HFFc6 (cell line): ENCODE measurements at regions not wholly inside any gene's neighbourhood (a gene's known extent, or its start where the extent isn't known, plus 50 kb on each side); places are given as distances from the start of the nearest gene placed in this dataset.

Experiments
- DNase-seq: peaks from one replicate; pipeline ENCODE4 v3.0.0-alpha.2; 2018
- H3K27ac Mint-ChIP-seq: 2 replicates; pipeline ENCODE4 v1.8.0; 2020; ENCODE audit warnings: mild to moderate bottlenecking, mixed read lengths
- H3K27me3 Mint-ChIP-seq: 2 replicates; pipeline ENCODE4 v1.8.0; 2021; ENCODE audit warnings: mild to moderate bottlenecking, moderate library complexity, mixed read lengths; ENCODE audit not compliant: insufficient read depth
- H3K36me3 Mint-ChIP-seq: 2 replicates; pipeline ENCODE4 v1.8.0; 2021; ENCODE audit warnings: low read depth, mixed read lengths
- H3K4me1 Mint-ChIP-seq: 2 replicates; pipeline ENCODE4 v1.8.0; 2020; ENCODE audit warnings: low read depth, mixed read lengths
- H3K4me3 Mint-ChIP-seq: 2 replicates; pipeline ENCODE4 v1.8.0; 2020; ENCODE audit warnings: mild to moderate bottlenecking, moderate library complexity, mixed read lengths
- H3K9me3 Mint-ChIP-seq: 2 replicates; pipeline ENCODE4 v1.8.0; 2020; ENCODE audit warnings: mild to moderate bottlenecking, mixed read lengths
- TF ChIP-seq, protein P1 (sequence below): fragments of 200-600 bp; sonication (generic); IDR thresholded peaks from 2 replicates; pipeline ENCODE4 v1.5.0; 2021; ENCODE audit warnings: antibody characterized with exemption, mild to moderate bottlenecking

DNA sequence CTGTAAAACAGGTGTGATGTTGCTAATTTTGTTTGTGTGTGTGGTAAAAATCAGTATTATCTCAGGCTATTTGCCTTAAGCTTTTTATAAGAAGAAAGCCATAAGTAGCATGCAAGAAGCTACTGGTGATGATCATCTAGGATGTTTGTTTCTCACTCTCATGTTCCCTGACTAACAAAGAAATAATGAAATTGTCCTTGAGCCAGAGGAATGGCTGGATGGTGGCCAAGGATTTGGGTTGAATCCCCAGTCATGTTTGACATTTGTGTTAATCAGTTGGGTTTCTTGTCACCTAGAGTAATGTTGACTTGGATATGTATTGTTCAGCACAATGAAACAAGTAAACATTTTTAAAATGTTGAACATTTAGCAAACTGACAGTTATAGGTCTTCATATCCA, 496.8 kb upstream of the ZEB2 start:
- H3K4me3 Mint-ChIP-seq = no peak overlapping the region
- H3K27me3 Mint-ChIP-seq = no peaks in the 10 kb centered on the region; the same call in 1 of the 2 replicates
- DNase-seq = no peak
- TF ChIP-seq, protein P1, sequence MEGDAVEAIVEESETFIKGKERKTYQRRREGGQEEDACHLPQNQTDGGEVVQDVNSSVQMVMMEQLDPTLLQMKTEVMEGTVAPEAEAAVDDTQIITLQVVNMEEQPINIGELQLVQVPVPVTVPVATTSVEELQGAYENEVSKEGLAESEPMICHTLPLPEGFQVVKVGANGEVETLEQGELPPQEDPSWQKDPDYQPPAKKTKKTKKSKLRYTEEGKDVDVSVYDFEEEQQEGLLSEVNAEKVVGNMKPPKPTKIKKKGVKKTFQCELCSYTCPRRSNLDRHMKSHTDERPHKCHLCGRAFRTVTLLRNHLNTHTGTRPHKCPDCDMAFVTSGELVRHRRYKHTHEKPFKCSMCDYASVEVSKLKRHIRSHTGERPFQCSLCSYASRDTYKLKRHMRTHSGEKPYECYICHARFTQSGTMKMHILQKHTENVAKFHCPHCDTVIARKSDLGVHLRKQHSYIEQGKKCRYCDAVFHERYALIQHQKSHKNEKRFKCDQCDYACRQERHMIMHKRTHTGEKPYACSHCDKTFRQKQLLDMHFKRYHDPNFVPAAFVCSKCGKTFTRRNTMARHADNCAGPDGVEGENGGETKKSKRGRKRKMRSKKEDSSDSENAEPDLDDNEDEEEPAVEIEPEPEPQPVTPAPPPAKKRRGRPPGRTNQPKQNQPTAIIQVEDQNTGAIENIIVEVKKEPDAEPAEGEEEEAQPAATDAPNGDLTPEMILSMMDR = no peak
- H3K36me3 Mint-ChIP-seq = no peaks in the 10 kb centered on the region
- peaks cover 53% of the 10 kb centered on the region for H3K4me1 Mint-ChIP-seq
- no peak overlapping the region for H3K27ac Mint-ChIP-seq
- H3K9me3 Mint-ChIP-seq = peaks cover 3% of the 10 kb centered on the region; the same call in 1 of the 2 replicates

DNA sequence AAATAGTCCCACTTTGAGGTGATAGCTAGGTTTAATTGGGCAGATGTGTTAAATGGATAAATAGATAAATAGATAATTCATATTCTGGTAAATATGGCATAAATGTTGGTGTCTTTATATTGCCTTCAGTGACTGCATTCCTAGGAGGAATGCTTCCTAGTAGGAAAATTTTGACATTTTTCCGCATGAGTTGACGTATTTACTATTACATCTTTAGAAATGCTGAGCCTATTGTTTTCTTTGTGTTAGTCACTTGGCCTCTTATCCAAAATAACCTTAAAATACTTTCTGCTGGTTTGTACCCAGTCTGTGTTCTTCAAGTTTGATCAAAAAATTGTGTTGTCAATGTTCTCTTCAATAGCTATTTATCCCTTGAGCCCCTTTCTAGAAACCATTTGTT, 495.6 kb upstream of the ZEB2 start:
- DNase-seq = no peak
- Mint-ChIP-seq H3K4me1 (peaks cover 44% of the 10 kb centered on the region), H3K27ac (no peak overlapping the region)

DNA sequence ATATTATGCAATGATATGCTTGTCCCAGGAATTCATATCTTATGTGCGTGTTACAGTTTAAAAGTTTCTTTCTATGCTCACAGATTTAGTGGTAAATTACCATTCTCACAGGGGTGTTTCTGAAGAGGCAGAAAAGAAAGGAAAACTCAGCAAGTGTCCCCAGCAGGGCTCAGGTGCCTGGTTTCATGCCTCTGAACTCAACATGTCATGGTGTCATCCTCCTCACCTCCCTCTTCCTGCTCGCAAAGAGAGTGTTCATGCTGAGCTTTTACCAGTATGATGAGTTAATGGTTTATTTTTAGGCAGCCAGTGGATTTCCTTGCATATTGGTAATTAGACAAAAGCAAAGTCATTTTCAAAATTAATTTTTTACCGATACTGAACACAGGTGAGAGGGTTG, 492.9 kb upstream of the ZEB2 start:
- no peak overlapping the region for H3K27ac Mint-ChIP-seq

More for the DNA sequence above, 495.6 kb upstream of the ZEB2 start:
- H3K36me3 Mint-ChIP-seq = no peaks in the 10 kb centered on the region
- H3K9me3 Mint-ChIP-seq = peaks cover 3% of the 10 kb centered on the region; the same call in 1 of the 2 replicates
- TF ChIP-seq, protein P1 = no peak
- no peaks in the 10 kb centered on the region; the same call in 1 of the 2 replicates for H3K27me3 Mint-ChIP-seq
- no peak overlapping the region for H3K4me3 Mint-ChIP-seq

DNA sequence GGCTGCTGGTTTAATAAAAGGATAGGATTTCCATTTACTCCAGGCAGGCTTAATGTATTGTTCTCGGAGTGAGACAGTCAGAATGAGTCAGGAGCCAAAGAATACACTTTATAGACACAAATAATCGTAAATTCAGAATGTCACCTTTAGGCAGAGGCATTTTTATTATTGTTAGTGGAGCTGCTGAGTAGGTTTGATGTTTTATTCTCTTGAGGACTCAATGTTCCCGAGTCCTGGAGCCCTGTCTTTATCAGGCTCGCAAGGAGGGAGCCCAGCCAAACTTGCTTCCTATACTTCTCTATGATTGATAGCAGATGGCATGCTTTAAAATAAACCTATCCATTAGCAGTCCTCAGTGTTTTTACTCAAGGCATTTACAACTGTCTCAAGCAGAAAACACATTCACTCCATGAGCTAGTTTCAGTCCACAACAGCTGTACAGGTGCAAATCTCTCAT, 492.3 kb upstream of the ZEB2 start:
- DNase-seq = peak; percentile 36
- H3K36me3 Mint-ChIP-seq = no peaks in the 10 kb centered on the region
- peak overlapping the region; percentile 39 for H3K4me3 Mint-ChIP-seq
- TF ChIP-seq, protein P1 = no peak
- no peaks in the 10 kb centered on the region for H3K27me3 Mint-ChIP-seq
- H3K9me3 Mint-ChIP-seq = peaks cover 3% of the 10 kb centered on the region; the same call in 1 of the 2 replicates
- peaks cover 38% of the 10 kb centered on the region for H3K4me1 Mint-ChIP-seq
- H3K27ac Mint-ChIP-seq = peak overlapping the region; percentile 49

More for the DNA sequence above, 492.9 kb upstream of the ZEB2 start:
- Mint-ChIP-seq H3K4me3 (no peak overlapping the region; the same call in 1 of the 2 replicates), H3K27me3 (no peaks in the 10 kb centered on the region), H3K36me3 (no peaks in the 10 kb centered on the region), H3K4me1 (peaks cover 38% of the 10 kb centered on the region), H3K9me3 (peaks cover 3% of the 10 kb centered on the region; the same call in 1 of the 2 replicates)
- TF ChIP-seq, protein P1 = no peak
- DNase-seq = no peak

DNA sequence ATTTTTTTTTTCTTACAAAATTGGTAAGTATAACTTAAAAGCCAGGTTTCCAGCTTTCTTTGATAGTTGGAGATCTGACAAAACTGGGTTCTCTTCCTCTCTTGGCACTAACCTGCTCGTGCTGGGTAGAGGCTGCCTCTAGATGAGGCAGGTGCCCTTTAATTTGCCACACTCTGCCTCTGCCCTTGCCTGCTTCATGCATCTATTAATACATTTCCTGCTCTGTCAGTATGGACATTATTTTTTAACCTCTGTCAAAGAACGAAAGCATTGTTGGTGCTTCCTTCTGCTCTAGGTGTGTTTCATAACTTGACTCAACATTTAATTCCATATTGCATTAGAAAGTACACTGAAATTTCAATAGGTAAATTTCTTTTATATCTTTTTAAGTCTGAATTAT, 490.7 kb upstream of the ZEB2 start:
- Mint-ChIP-seq H3K36me3 (no peaks in the 10 kb centered on the region), H3K4me3 (no peak overlapping the region), H3K27ac (no peak overlapping the region), H3K4me1 (peaks cover 43% of the 10 kb centered on the region), H3K9me3 (no peaks in the 10 kb centered on the region), H3K27me3 (no peaks in the 10 kb centered on the region)
- TF ChIP-seq, protein P1 = no peak
- DNase-seq = no peak

DNA sequence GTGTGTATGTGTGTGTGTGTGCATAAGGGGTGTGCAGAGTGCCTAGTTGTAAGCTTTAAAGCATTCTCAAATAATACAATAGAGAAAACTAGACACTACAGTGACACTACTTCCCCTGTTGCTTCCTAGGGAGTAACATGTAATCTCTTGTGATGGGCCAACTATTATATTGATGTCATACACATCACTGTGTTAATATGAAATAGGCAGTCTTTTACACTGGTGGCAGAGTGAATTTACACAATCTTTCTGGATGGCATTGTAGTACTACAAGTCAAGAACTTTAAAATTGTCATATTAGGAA, 488.0 kb upstream of the ZEB2 start:
- Mint-ChIP-seq H3K27me3 (no peaks in the 10 kb centered on the region), H3K9me3 (no peaks in the 10 kb centered on the region), H3K27ac (peak overlapping the region; percentile 93), H3K4me1 (peaks cover 44% of the 10 kb centered on the region), H3K4me3 (peak overlapping the region; percentile 71), H3K36me3 (no peaks in the 10 kb centered on the region)
- DNase-seq = no peak
- TF ChIP-seq, protein P1 = no peak
